ENCODE measurements at regions not wholly inside any gene's neighbourhood (a gene's known extent, or its start where the extent isn't known, plus 50 kb on each side); places are given as distances from the start of the nearest gene placed in this dataset.

DNA sequence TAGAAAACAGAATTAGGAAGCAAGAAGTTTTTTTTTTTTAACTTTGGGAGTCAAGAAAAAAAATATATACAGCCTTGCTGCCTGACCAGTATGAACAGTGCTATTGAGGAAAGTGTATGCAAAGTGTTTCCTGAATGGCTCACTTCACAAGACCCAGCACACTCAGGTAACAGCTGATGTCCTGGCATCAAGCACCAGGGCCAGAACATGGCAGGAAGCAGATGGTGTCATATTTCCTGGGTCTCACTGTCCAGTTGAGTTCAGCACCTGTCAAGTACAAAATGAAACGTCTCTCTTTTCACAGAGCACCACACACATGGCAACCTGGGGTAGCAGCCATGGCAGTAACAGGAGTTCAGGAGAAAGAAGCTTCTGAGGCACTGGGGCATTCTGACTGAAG, 372.3 kb downstream of the TTLL7 start:
- ATAC-seq, result no peak
- DNase-seq (ENCODE audit: missing footprints), result no peak
- intact Hi-C loops (cut with DNase I), result no loop called here

DNA sequence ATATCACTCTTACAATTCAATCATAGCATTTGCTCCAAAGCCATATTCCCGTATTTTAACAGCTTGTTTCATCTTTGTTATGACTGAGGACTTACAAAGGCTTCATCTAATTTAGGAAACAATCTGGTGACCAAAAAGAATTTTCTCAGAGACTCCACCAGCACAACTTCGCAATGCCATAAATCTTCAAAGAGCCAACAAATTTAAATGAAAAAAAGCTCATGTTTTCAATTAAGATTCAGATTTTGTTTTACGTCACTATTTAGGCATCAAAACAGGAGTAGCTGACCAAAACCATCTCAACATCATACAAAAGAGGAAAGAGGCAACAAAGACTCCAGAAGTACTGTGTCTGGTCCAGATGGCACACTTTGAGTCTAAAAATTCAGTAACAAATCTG, 373.3 kb downstream of the TTLL7 start:
- DNase-seq (ENCODE audit: missing footprints) (no peak), ATAC-seq (no peak)
- intact Hi-C loops (cut with DNase I), result no loop called here

DNA sequence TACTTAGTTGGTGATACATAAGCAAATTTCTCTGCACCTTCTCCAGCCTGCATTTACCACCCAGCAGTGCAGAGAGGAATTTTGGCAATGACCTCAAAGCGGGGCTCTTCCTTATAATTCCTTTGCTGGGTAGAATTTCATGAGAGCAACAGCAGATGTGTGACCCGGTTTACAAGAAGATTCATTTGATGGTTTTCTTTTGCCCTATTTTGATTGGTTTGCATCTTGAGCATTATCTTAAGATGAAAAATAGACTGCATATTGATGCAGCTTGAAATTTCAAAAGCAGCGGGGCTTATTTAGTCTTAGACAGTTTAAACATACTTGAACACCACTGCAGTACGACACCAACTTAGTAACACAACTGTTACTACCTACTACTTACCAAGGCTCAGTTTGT, 378.9 kb downstream of the TTLL7 start:
- DNase-seq (ENCODE audit: missing footprints) (no peak), ATAC-seq (no peak)
- intact Hi-C loops (cut with DNase I), result no loop called here

DNA sequence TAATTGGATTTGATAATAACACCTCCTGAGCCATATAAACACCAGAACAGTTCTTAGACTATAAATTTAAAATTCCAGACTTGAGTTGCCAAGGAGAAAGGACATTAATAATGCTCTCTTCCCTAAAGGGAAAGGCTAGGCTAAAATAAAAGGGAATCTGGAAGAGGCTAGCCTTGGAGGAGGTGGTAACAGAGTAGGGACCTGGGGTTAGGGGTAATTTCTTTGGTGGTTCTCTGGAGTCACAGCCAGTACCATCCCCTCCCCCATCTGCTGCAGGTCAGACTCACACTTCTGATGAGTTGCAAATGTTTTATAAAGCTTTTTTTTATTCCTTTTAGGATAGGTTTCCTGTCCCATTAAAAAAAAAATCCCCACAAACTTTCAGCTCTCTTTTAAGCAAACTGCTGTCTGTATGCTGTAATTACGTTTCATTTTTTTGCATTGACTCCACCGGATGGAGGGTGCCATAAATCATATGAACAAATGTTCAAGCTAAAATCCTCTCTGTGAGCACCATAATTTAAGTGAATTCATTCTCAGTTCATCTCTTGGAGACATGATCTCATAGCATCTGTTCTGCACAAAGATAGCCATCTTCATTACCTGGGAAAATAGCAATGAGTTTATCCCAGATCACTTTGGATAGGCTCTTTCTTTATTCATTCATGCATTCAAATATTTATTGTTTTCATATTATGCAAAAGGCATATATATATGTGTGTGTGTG, 379.6 kb downstream of the TTLL7 start:
- ATAC-seq, result no peak
- no peak for DNase-seq (ENCODE audit: missing footprints)
- intact Hi-C loops (cut with DNase I), result no loop called here

DNA sequence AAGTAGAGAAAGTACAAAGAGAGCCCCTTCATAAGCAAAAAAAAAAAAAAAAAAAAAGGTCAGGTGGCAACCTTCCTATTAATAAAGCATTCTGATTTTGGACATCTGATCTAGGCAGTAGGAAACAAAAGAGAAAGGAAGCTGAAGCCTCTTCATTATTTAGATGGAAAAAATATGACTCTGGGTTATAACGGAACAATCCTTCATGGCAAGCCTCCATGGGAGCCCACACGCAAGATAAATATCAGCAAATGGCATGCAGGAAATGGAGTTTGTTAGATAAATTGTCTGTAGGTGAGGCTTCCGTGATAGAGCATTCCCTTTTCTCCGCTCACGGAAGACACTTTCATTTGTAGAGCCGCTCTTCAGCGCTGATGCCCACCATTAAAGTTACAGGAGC, 381.0 kb downstream of the TTLL7 start:
- DNase-seq (ENCODE audit: missing footprints) (no peak), ATAC-seq (no peak)
- intact Hi-C loops (cut with DNase I), result no loop called here

DNA sequence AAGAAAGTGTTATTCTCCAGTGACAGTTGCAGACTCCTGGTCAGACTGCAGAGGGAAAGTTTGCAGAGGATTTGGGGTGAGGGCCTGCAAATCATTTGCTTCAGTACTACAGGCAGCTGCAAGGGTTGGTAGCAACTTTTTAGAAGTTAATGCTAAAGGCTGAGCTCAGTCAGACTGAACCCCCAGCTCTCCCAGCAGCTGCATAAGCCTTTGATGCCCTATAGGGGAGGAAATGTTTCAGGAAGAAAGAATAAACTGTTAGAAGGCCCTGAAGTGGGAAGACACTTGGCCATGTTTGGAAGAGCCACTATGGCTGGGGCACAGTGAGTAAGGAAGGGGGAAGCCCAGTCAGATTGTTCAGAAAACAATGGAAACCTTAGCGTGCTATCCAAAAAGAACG, 383.6 kb downstream of the TTLL7 start:
- ATAC-seq (no peak), DNase-seq (ENCODE audit: missing footprints) (no peak)
- intact Hi-C loops (cut with DNase I), result no loop called here

DNA sequence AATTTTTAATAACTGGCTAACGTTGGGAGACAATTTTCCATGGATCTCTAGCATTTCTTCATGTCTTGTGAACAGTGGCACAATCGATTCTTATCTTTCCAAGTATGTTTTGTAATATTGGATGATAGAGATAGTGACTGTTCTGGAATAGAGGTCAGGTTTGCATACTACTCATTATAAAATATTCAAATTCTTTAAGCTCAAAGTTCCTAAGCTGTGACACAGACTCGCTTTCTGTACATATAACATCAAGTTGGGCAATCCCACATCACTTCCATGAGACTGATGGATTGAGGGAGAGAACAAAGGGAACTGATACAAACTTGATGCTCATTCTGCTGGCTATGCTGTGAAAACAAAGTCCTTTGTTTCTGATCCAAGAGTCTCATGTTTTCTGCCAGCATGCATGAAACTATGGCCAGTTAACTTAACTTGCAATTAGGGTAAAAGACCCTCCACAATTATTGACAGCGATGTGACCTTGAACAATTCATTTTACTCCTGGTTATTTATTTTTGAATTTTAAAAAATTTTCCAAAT, 392.4 kb downstream of the TTLL7 start:
- ATAC-seq (no peak), DNase-seq (ENCODE audit: missing footprints) (no peak)
- intact Hi-C loops (cut with DNase I), result no loop called here

DNA sequence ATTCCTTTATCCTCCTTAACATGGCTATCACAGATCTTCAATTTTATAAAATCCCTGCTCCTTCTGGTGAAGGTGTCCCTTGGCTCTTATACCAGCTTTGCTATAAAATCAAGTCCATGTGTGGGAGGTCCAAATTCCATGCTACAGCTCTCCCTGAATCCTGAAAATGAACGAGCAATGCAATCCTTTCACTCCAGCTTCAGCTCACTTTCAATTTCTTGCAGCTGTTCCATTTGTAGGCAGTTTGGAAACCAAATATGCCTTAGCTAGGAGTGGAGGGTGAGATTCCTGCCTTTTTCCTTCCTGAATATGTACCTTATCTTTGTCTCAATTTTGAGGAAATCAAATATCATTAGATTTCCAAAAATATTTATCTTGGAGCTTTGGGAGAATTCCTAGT, 402.6 kb downstream of the TTLL7 start:
- intact Hi-C loops (cut with DNase I), result no loop called here
- no peak for ATAC-seq
- DNase-seq (ENCODE audit: missing footprints), result no peak

DNA sequence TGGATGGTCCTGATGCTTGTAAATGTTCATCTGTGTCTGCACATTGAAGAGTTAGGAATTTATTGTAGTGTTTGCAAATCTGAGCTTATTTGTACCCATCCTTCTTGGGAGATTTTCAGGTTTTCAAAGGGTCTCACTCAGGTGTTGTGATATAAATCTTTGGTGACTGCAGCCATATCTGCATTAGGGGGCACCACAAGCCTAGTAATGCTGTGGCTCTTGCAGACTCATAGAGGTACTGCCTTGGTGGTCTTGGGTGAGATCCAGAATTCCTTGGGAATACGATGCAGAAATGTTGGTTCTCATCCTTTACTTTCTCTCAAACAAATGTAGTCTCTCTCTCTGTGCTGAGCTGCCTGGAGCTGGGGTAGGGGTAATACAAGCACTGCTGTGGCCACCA, 405.9 kb downstream of the TTLL7 start:
- DNase-seq (ENCODE audit: missing footprints), result no peak
- intact Hi-C loops (cut with DNase I), result no loop called here
- ATAC-seq, result no peak

DNA sequence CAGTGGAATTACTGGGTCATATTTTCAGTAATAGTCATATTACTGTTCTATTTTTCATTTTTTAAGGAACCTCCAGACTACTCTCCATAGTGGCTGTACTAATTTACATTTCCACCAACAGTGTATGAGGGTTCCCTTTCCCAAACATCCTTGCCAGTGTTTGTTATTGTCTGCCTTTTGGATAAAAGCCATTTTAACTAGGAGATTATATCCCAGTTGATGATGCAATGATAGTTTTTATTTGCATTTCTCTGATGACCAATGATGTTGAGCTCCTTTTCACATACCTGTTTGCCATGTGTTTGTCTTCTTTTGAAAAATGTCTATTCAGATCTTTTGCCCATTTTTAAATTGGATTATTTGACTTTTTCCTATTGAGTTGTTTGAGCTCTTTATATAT, 410.8 kb downstream of the TTLL7 start:
- ATAC-seq (no peak), DNase-seq (ENCODE audit: missing footprints) (no peak)
- intact Hi-C loops (cut with DNase I), result no loop called here

DNA sequence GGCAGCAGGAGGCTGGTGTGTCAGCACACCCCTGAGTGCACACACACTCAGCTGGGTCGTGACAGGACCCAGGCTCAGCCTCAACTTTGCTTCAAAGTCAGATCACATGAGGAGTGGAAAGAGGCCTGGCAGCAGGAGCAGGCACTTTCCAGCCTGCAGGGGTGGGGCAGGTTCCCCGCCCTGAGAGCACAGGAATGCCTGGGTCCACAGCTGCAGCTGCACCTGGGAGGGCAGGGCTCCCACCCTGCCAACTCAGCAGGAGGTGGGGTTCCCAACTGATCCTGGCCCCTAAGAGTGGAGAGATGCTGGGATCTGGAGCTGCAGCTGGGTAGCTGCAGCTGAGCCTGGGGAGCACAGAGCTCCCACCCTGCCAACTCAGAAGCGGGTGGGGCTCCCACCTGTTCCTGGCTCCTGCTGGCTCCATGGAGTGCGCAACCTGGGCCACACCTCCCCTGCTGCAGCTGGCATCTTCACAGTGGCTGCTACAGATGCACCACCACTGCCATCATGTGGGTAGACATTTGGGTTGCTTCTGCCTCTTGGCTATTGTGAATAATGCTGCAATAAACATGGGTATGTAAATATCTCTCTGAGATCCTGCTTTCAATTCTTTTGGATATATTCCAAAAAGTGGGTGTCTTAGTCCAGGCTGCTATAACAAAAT, 415.4 kb downstream of the TTLL7 start:
- intact Hi-C loops (cut with DNase I), result no loop called here
- ATAC-seq (no peak), DNase-seq (ENCODE audit: missing footprints) (no peak)

DNA sequence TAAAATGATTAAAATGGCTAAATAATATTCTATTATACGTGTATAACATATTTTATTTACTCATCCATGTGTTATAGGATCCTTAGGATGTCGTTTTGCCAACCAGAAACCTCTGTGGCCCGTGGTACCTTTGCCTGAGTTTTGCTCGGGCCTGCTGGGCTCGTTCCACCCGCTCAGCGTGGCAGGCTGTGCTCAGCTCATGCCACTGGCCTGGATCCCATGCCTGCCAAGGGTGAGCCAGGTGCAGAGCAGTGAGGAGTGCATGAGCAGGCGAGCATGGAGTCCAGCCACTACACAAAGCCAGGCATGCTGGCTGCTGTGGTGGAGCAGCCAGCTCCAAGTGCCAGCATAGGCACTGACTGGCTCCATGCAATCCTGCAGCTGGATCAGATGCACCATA, 417.2 kb downstream of the TTLL7 start:
- no peak for ATAC-seq
- intact Hi-C loops (cut with DNase I), result no loop called here
- no peak for DNase-seq (ENCODE audit: missing footprints)

DNA sequence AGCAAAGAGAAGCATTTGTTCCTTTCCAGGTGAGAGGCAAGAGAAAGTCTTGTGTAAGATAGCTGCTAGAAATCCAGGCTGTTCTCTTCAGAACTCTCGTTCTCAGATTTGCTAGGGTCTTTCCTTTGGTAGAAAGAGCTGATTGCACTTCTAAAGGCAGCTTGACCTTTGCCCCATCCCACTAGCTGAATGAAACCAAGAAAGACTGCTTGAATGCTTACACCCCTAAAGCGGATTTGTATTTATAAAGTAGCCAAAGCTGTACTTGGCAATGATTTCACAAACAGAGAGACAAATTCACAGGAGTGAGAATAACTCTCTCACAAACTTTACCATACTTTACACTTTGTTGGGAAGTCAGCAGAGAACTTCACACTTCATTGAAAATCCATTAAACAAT, 424.1 kb downstream of the TTLL7 start:
- intact Hi-C loops (cut with DNase I), result no loop called here
- DNase-seq (ENCODE audit: missing footprints) (no peak), ATAC-seq (no peak)

DNA sequence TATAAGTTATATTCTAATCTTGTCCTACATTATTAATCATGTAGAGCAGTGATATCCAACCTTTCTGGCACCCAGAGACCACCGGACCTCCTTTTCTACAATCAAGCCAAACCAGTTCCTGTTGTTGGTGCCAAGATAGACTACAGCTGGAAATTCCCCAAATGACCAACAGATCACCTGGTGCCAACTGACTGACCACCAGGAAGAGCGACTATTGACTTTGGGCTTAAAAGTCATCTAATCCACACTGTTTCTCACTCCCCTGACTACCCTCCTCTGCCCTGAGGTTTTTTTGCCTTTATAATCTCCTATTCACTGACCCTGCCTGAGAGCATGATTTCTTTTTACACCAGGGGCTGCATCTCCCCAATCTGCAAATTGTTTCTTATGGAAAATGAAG, 425.2 kb downstream of the TTLL7 start:
- DNase-seq (ENCODE audit: missing footprints), result no peak
- intact Hi-C loops (cut with DNase I), result no loop called here
- ATAC-seq, result no peak

DNA sequence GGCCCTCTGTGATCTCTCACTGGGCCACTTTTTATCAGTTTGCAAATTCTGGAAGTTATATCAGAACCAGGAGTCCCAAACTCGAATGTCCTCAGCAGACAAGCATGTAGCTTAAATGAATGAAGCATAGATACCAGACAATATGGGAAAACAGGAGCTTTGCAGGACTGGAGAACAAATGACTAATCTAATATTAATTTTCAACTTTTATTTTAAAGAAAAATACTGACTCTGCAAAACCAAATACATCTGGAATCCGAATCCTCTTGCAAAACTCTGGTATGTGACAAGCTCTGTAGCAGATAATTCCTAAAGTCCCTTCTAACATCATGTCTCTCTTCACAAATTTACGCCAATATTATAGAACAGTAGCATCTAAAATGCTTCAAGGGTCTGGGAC, 427.4 kb downstream of the TTLL7 start:
- DNase-seq (ENCODE audit: missing footprints), result no peak
- intact Hi-C loops (cut with DNase I), result no loop called here
- no peak for ATAC-seq

DNA sequence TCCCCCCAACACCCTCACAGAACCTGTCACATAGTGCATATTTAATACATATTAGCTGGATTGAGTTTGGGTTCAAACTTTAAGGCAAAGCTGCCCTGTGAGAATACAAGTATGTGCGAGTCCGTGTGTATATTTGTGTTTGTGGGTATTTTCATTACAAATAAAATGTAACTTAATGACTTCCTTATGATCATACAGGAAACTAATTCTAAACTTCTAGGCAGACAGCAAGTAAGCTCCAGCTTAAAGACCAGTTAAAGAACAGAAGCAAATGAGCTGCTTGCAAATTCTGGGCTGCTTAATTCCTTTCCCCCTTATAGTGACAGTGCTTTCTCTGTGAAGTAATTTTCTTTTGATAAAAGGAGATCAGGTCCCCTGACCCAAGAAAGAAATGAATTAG, 437.6 kb downstream of the TTLL7 start:
- DNase-seq (ENCODE audit: missing footprints) (no peak), ATAC-seq (no peak)
- intact Hi-C loops (cut with DNase I), result no loop called here

DNA sequence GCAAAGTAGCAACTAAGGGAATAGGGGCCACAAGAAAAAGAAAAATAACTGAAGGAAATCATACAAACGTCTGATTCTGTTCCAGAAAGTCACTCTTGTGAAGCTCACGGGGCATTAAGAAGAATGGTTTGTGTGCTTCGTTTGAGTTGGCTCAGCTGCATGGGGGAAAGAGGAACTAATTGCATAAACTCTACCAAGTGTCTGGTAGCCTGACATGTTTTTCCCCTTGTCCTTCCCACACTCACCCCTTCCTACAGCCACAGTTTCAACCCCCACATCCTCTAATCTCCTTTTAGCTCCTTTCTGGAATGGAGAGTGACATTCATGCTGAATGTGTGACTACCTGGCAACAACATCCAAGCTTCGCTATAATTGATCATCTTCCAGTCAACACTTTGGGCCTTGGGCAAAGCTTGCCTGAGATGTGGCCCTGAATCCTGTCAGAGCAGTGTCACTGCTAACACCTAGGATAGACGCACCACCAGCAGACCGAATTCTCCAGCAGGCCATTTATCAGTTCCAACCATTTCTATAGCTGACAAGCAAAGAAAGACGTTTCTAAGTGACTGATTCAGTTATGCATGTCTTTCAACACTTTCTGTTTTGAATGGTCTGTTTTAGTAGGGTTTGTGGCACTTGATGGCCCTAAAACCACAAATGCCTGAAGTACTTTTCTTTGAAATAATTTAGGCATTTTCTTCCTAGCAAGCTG, 439.6 kb downstream of the TTLL7 start:
- intact Hi-C loops (cut with DNase I), result no loop called here
- DNase-seq (ENCODE audit: missing footprints) (no peak), ATAC-seq (no peak)

DNA sequence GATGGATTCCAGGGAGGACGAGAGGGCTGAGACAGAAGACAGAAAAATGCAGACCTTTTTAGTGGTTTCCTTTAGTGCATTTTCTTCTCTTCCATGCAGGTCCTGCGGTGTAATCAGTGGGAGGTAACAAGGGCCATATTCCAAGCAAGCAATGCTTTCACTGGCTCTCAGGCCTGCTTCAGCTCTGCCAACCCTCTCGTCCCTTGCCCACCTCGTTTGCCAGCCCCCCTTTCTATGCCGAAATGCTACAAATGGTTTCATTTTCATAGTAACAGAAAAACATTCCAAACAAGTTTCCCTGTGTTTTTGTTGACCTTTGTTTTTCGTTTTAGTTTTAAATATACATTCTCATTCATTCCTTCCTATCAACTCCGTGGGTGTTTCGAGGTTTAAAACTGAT, 443.1 kb downstream of the TTLL7 start:
- intact Hi-C loops (cut with DNase I), result no loop called here
- no peak for DNase-seq (ENCODE audit: missing footprints)
- no peak for ATAC-seq

DNA sequence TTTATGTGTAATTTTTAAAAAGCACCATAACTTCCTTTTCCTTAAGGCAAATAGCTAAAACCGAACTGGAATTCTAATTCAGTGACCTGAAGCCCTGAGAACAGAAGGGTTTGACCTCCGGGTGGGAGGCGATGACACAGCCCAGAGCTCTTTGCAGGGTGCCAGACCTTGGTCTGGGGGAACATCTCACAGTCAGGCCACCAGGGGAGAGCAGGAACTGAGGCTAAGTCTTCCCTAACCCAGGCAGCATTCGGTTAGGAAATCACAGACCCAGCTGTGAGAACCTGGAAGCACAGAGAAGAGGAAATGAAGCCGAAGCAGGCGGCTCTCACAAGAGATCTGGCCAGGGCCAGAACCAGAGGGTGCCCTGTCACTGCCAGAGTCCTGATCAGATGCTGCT, 444.8 kb downstream of the TTLL7 start:
- ATAC-seq, result peak; percentile 71
- peak; percentile 42 for DNase-seq (ENCODE audit: missing footprints)
- intact Hi-C loops (cut with DNase I), result no loop called here

DNA sequence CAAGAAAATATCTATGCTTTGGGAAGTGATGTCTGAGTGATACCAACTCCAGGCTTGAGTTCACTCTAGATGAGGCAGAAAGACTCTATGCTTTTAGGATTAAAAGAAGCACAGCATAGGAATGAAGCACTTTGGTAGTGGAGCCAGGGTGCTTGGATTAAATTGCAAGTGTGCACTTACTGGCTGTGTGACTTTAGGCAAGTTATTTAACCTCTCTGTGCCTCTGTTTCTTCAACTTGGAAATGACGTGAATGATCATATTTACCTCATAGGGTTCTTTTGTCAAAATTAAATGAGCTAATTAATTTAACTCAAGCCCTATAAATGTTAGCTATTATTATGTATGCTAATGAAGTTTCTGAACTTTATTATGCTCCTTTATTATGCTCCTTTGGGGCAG, 446.1 kb downstream of the TTLL7 start:
- ATAC-seq, result no peak

More for the DNA sequence above, 446.1 kb downstream of the TTLL7 start:
- DNase-seq (ENCODE audit: missing footprints), result no peak
- intact Hi-C loops (cut with DNase I), result no loop called here

All from Right ventricle myocardium inferior (tissue), 1 donor.